ENCODE measurements at regions not wholly inside any gene's neighbourhood (a gene's known extent, or its start where the extent isn't known, plus 50 kb on each side); places are given as distances from the start of the nearest gene placed in this dataset.

DNA sequence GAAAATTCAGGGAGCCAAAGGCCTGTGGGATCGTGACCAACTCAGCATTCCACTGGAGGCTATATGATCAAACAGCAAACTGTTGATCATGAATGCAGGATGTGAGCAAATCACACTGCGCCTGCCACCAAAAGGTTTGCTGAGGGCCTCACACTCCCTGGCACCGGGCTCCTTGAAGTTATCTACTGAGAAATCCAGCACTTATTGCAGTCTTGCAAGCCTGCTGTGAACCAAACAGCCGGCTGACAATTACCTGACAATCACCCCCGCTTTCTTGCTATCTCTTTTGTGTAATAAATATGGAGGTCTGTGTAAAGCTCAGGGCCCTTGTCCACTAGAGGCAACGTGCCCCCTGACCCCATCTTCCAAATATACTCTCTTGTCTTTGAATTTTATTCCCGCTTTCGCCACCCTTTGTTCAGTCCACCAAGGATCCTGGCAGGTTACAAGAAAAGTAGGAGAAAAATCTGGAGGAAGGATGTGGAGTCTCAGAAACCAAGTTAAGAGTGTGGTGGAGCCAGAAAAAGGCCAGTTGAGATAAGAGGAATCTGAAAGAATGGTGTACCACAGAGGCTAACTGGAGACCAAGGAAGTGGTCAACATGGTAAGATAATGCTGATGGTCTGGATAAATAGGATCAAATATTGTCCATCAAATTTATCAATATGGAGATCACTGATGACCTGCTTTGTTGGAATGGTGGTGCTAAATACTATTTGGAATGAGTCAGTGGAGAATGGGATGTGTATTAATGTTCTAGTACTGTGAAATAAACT is 229.2 kb downstream of the ALX1 start:
- no peaks in the 10 kb centered on the region for H3K27me3 ChIP-seq (ENCODE audit: insufficient read depth, low read depth)
- H2AFZ ChIP-seq (ENCODE audit: low read depth) = no peak overlapping the region
- H3K4me3 ChIP-seq (IDR thresholded peaks at IDR 0.05; ENCODE audit: insufficient read depth, low read depth, low read length) = no peak overlapping the region
- TF ChIP-seq CTCF (conservative IDR thresholded peaks at IDR 0.05; ENCODE audit: low read depth, low read length) = no peak
- H3K4me1 ChIP-seq (ENCODE audit: low read depth, poor library complexity, severe bottlenecking) = no peaks in the 10 kb centered on the region
- no peaks in the 10 kb centered on the region for H4K20me1 ChIP-seq (ENCODE audit: insufficient read depth)
- no peaks in the 10 kb centered on the region for H3K36me3 ChIP-seq (ENCODE audit: insufficient read depth)
- H3K4me2 ChIP-seq = no peak overlapping the region
- no peak overlapping the region for H3K9ac ChIP-seq
- no peak overlapping the region for H3K27ac ChIP-seq
- no peaks in the 10 kb centered on the region for H3K79me2 ChIP-seq (ENCODE audit: insufficient read depth, low read depth)

GRCh38 chr12:85509857-85510256 is 229.8 kb downstream of the ALX1 start:
- no peaks in the 10 kb centered on the region for H3K79me2 ChIP-seq (ENCODE audit: insufficient read depth, low read depth)
- no peaks in the 10 kb centered on the region for H4K20me1 ChIP-seq (ENCODE audit: insufficient read depth)
- H3K27me3 ChIP-seq (ENCODE audit: insufficient read depth, low read depth) = no peaks in the 10 kb centered on the region
- no peak overlapping the region for H2AFZ ChIP-seq (ENCODE audit: low read depth)
- no peak overlapping the region for H3K4me3 ChIP-seq (IDR thresholded peaks at IDR 0.05; ENCODE audit: insufficient read depth, low read depth, low read length)
- no peak overlapping the region for H3K4me2 ChIP-seq
- no peaks in the 10 kb centered on the region for H3K36me3 ChIP-seq (ENCODE audit: insufficient read depth)
- no peak overlapping the region for H3K9ac ChIP-seq
- H3K27ac ChIP-seq = no peak overlapping the region
- no peak for TF ChIP-seq CTCF (conservative IDR thresholded peaks at IDR 0.05; ENCODE audit: low read depth, low read length)
- no peaks in the 10 kb centered on the region for H3K4me1 ChIP-seq (ENCODE audit: low read depth, poor library complexity, severe bottlenecking)

- no peaks in the 10 kb centered on the region for H3K4me1 ChIP-seq (ENCODE audit: low read depth, poor library complexity, severe bottlenecking)
- H3K27ac ChIP-seq = no peak overlapping the region
- TF ChIP-seq CTCF (conservative IDR thresholded peaks at IDR 0.05; ENCODE audit: low read depth, low read length) = no peak
- no peak overlapping the region for H3K9ac ChIP-seq
- H3K36me3 ChIP-seq (ENCODE audit: insufficient read depth) = no peaks in the 10 kb centered on the region
- no peak overlapping the region for H2AFZ ChIP-seq (ENCODE audit: low read depth)
- no peak overlapping the region for H3K4me3 ChIP-seq (IDR thresholded peaks at IDR 0.05; ENCODE audit: insufficient read depth, low read depth, low read length)
- no peak overlapping the region for H3K4me2 ChIP-seq
- H3K27me3 ChIP-seq (ENCODE audit: insufficient read depth, low read depth) = no peaks in the 10 kb centered on the region
- H3K79me2 ChIP-seq (ENCODE audit: insufficient read depth, low read depth) = no peaks in the 10 kb centered on the region
- no peaks in the 10 kb centered on the region for H4K20me1 ChIP-seq (ENCODE audit: insufficient read depth)
Measured at GRCh38 chr12:85516039-85516438, 236.0 kb downstream of the ALX1 start.

- H3K4me1 ChIP-seq (ENCODE audit: low read depth, poor library complexity, severe bottlenecking) = no peaks in the 10 kb centered on the region
- H3K4me2 ChIP-seq = no peak overlapping the region
- no peak overlapping the region for H2AFZ ChIP-seq (ENCODE audit: low read depth)
- no peak overlapping the region for H3K27ac ChIP-seq
- H3K4me3 ChIP-seq (IDR thresholded peaks at IDR 0.05; ENCODE audit: insufficient read depth, low read depth, low read length) = no peak overlapping the region
- no peak for TF ChIP-seq CTCF (conservative IDR thresholded peaks at IDR 0.05; ENCODE audit: low read depth, low read length)
- no peaks in the 10 kb centered on the region for H3K27me3 ChIP-seq (ENCODE audit: insufficient read depth, low read depth)
- H4K20me1 ChIP-seq (ENCODE audit: insufficient read depth) = no peaks in the 10 kb centered on the region
- no peaks in the 10 kb centered on the region for H3K79me2 ChIP-seq (ENCODE audit: insufficient read depth, low read depth)
- H3K9ac ChIP-seq = no peak overlapping the region
- H3K36me3 ChIP-seq (ENCODE audit: insufficient read depth) = no peaks in the 10 kb centered on the region
Measured at GRCh38 chr12:85516667-85517325, 236.8 kb downstream of the ALX1 start.

Measured in KMS-11 (cell line).